SH-SY5Y (cell line): ENCODE measurements at regions not wholly inside any gene's neighbourhood (a gene's known extent, or its start where the extent isn't known, plus 50 kb on each side); places are given as distances from the start of the nearest gene placed in this dataset.

Experiments
- GATA2 ChIP-seq: IDR thresholded peaks from 2 replicates; pipeline ENCODE4 v1.6.1; 2011; ENCODE audit warnings: mild to moderate bottlenecking, low read depth, low read length
- GATA3 ChIP-seq: IDR thresholded peaks from 2 replicates; pipeline ENCODE4 v1.6.1; 2011; ENCODE audit warnings: low read depth, mild to moderate bottlenecking, low read length, moderate library complexity

- TF ChIP-seq GATA3: no peak
- TF ChIP-seq GATA2: no peak
Observed at GRCh38 chr13:74866101-74866500, 615.9 kb downstream of the TBC1D4 start.
